KMS-11 (cell line): ENCODE measurements at regions not wholly inside any gene's neighbourhood (a gene's known extent, or its start where the extent isn't known, plus 50 kb on each side); places are given as distances from the start of the nearest gene placed in this dataset.
"Not testable (repeated sequence)": the region's sequence is repeated elsewhere in the genome, so short reads cannot be mapped to it uniquely, and the experiment has no call there.

Experiments used
- H2AFZ ChIP-seq: fragments of 200-600 bp; sonication (generic); 2 replicates; pipeline ENCODE4 v1.6.1; 2016; ENCODE audit warnings: antibody characterized with exemption, mixed run types, low read depth
- H3K27ac ChIP-seq: fragments of 200-600 bp; sonication (generic); 2 replicates; pipeline ENCODE4 v1.6.1; 2016; ENCODE audit warnings: mild to moderate bottlenecking, mixed run types
- H3K27me3 ChIP-seq: fragments of 200-600 bp; sonication (generic); 2 replicates; pipeline ENCODE4 v1.6.1; 2017; ENCODE audit warnings: mild to moderate bottlenecking, low read depth, mixed run types, moderate library complexity; ENCODE audit not compliant: insufficient read depth
- H3K36me3 ChIP-seq: fragments of 200-600 bp; sonication (generic); 2 replicates; pipeline ENCODE4 v1.6.1; 2017; ENCODE audit warnings: mild to moderate bottlenecking, mixed run types; ENCODE audit not compliant: insufficient read depth
- H3K4me1 ChIP-seq: fragments of 200-600 bp; sonication (generic); 2 replicates; pipeline ENCODE4 v1.6.1; 2016; ENCODE audit warnings: mild to moderate bottlenecking, low read depth, mixed run types; ENCODE audit not compliant: poor library complexity, severe bottlenecking
- H3K4me2 ChIP-seq: fragments of 200-600 bp; sonication (generic); 2 replicates; pipeline ENCODE4 v1.7.0; 2016; ENCODE audit warnings: mild to moderate bottlenecking, mixed run types
- H3K4me3 ChIP-seq: fragments of 200-600 bp; sonication (generic); IDR thresholded peaks from 2 replicates; pipeline ENCODE4 v1.6.1; 2017; ENCODE audit warnings: low read depth, low read length, mixed read lengths; ENCODE audit not compliant: insufficient read depth
- H3K79me2 ChIP-seq: fragments of 200-600 bp; sonication (generic); 2 replicates; pipeline ENCODE4 v1.6.1; 2016; ENCODE audit warnings: low read depth, mixed run types; ENCODE audit not compliant: insufficient read depth
- H3K9ac ChIP-seq: fragments of 200-600 bp; sonication (generic); 2 replicates; pipeline ENCODE4 v1.6.1; 2016; ENCODE audit warnings: mild to moderate bottlenecking, mixed run types
- H4K20me1 ChIP-seq: fragments of 200-600 bp; sonication (generic); 2 replicates; pipeline ENCODE4 v1.6.1; 2016; ENCODE audit warnings: mild to moderate bottlenecking, mixed run types; ENCODE audit not compliant: insufficient read depth
- TF ChIP-seq, protein P1 (sequence below): fragments of 200-600 bp; sonication (generic); conservative IDR thresholded peaks from 2 replicates; pipeline ENCODE4 v1.6.1; 2017; ENCODE audit warnings: low read depth, mild to moderate bottlenecking, antibody characterized with exemption, low read length, moderate library complexity, mixed read lengths

DNA sequence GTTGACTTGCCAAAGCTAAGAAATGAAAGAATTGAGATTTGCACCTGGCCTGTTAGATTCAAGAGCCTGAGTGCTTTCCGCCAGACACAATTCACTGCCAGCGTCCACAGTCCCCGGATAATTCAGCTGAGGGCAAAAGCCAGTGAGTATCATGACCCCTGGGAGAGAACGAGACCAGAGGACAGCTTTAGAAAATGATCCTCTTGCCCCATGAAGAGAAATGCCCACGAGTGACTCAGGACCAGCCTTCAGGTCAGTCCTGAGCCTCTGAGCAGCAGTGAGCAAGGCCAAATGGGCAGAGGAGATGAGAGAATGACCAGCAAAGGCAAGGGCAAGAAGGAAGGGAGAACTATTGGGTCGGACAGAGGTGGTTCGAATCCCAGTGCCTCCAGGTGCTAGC is 273.5 kb downstream of the FAM43A start:
- Histone ChIP-seq H3K27me3 (no peaks in the 10 kb centered on the region), H3K9ac (no peak overlapping the region), H3K4me1 (no peaks in the 10 kb centered on the region), H2AFZ (no peak overlapping the region), H4K20me1 (no peaks in the 10 kb centered on the region), H3K36me3 (no peaks in the 10 kb centered on the region), H3K4me3 (no peak overlapping the region), H3K4me2 (no peak overlapping the region), H3K79me2 (no peaks in the 10 kb centered on the region), H3K27ac (no peak overlapping the region)
- TF ChIP-seq, protein P1, sequence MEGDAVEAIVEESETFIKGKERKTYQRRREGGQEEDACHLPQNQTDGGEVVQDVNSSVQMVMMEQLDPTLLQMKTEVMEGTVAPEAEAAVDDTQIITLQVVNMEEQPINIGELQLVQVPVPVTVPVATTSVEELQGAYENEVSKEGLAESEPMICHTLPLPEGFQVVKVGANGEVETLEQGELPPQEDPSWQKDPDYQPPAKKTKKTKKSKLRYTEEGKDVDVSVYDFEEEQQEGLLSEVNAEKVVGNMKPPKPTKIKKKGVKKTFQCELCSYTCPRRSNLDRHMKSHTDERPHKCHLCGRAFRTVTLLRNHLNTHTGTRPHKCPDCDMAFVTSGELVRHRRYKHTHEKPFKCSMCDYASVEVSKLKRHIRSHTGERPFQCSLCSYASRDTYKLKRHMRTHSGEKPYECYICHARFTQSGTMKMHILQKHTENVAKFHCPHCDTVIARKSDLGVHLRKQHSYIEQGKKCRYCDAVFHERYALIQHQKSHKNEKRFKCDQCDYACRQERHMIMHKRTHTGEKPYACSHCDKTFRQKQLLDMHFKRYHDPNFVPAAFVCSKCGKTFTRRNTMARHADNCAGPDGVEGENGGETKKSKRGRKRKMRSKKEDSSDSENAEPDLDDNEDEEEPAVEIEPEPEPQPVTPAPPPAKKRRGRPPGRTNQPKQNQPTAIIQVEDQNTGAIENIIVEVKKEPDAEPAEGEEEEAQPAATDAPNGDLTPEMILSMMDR = no peak

DNA sequence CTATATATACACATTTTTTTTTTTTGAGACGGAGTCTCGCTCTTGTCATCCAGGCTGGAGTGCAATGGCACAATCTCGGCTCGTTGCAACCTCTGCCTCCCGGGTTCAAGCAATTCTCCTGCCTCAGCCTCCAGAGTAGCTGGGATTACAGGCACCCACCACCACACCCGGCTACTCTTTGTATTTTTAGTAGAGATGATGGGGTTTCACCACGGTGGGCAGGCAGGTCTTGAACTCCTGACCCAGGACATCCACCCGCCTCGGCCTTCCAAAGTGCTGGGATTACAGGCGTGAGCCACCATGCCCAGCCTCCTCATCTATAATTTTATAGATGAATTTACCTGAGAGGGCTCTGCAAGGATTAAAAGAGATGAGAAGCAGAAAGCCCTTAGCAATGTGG is 274.0 kb downstream of the FAM43A start:
- not testable (repeated sequence) for H3K4me3 ChIP-seq, H3K36me3 ChIP-seq, H4K20me1 ChIP-seq, H3K27me3 ChIP-seq, H3K79me2 ChIP-seq, H3K4me2 ChIP-seq, H3K27ac ChIP-seq, H3K9ac ChIP-seq, H3K4me1 ChIP-seq, H2AFZ ChIP-seq

DNA sequence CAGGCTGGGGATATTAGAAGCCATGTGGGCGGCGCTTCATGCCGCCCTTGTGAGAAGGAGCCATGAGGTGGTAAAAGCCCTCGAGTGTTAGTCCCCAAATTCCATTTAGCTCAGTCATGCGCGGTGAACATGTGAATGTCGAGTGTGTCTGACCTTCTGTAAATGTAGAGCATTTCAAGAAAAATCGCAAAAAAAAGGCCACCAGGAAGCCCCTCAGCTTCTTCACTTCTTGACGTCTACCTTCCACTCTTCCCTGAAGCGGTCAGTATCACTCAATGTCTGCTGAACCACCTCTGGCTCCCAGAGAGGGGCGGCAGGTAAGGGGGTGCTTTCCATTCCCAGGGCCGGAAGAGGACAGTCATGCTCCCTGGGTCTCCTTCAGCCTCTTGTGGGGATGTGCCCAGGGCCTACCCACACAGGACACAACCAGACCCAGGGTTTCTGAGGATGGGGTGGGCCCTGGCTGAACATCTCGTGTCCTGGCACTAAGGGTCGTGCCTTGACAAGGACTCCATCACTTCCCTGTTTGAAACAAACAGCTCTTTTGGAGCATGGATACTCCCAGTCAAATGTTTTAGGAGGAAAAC is 274.9 kb downstream of the FAM43A start:
- no peaks in the 10 kb centered on the region for H4K20me1 ChIP-seq
- no peaks in the 10 kb centered on the region for H3K4me1 ChIP-seq
- no peak overlapping the region for H3K9ac ChIP-seq
- TF ChIP-seq, protein P1 = no peak
- H3K4me2 ChIP-seq = no peak overlapping the region
- H3K36me3 ChIP-seq = no peaks in the 10 kb centered on the region
- H3K27ac ChIP-seq = no peak overlapping the region
- no peaks in the 10 kb centered on the region for H3K79me2 ChIP-seq
- no peak overlapping the region for H3K4me3 ChIP-seq
- no peaks in the 10 kb centered on the region for H3K27me3 ChIP-seq
- H2AFZ ChIP-seq = no peak overlapping the region

DNA sequence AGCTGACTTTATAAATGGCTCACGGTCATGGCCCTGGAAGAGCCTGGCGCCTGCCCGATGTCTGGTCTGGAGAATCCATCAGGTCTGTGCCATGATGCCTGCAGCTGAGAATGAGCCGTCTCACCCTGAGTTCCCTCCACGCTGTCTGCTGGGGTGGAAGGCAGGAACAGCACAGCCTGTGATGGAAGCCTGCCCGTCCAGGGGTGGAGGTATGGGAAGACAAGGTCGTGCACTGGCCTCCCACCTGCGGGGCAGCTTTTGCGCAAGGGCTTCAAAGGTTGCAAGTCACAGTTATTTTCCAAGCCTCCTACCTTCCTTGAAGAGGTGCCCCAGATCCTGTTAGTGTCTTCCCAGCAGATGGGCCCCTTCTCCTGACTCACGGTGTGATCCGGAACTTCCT is 275.5 kb downstream of the FAM43A start:
- no peak overlapping the region for H2AFZ ChIP-seq
- H3K79me2 ChIP-seq = no peaks in the 10 kb centered on the region
- H3K9ac ChIP-seq = no peak overlapping the region
- H3K27me3 ChIP-seq = no peaks in the 10 kb centered on the region
- no peak overlapping the region for H3K27ac ChIP-seq
- TF ChIP-seq, protein P1 = no peak
- H3K4me3 ChIP-seq = no peak overlapping the region
- H3K4me2 ChIP-seq = no peak overlapping the region
- no peaks in the 10 kb centered on the region for H3K4me1 ChIP-seq
- H4K20me1 ChIP-seq = no peaks in the 10 kb centered on the region
- no peaks in the 10 kb centered on the region for H3K36me3 ChIP-seq

DNA sequence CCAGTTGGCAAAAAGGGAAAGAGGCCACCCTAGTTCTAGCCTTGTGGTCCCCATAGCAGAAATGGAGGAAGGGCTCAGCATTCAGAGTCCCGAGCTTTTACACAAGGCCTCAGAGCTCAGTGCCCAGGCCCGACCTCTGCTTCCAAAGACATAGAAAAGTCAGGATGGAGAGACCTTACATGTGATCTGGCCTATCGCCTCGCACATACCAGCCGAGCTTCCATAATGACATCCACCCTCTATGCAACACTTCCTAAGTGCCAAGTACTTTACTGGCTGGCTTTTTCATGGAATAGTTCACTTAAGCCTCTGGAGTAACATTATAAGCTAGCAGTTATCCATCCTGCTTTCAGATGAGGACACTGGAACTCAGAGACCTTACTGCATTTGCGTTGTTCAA is 275.9 kb downstream of the FAM43A start:
- Histone ChIP-seq H3K79me2 (no peaks in the 10 kb centered on the region), H3K9ac (no peak overlapping the region), H3K27ac (no peak overlapping the region), H3K4me2 (no peak overlapping the region), H4K20me1 (no peaks in the 10 kb centered on the region), H3K4me1 (no peaks in the 10 kb centered on the region), H3K4me3 (no peak overlapping the region), H2AFZ (no peak overlapping the region), H3K27me3 (no peaks in the 10 kb centered on the region), H3K36me3 (no peaks in the 10 kb centered on the region)
- TF ChIP-seq, protein P1 = no peak
